ENCODE measurements at regions not wholly inside any gene's neighbourhood (a gene's known extent, or its start where the extent isn't known, plus 50 kb on each side); places are given as distances from the start of the nearest gene placed in this dataset.
"Not testable (repeated sequence)": the region's sequence is repeated elsewhere in the genome, so short reads cannot be mapped to it uniquely, and the experiment has no call there.

- no peak for DNase-seq
These were observed 136.2 kb upstream of the NRBF2 start for GRCh38 chr10:62996925-62997324.

- DNase-seq: no peak
These were observed 136.6 kb upstream of the NRBF2 start for GRCh38 chr10:62996516-62996915.

- no peak for DNase-seq
These were observed 140.0 kb upstream of the NRBF2 start for GRCh38 chr10:62993121-62993520.

GRCh38 chr10:62992145-62992721 lies 140.9 kb upstream of the NRBF2 start:
- no peak for DNase-seq

GRCh38 chr10:62990126-62990525 lies 143.0 kb upstream of the NRBF2 start:
- no peak for DNase-seq

GRCh38 chr10:62985807-62986600 lies 147.1 kb upstream of the NRBF2 start:
- no peak for DNase-seq

GRCh38 chr10:62981096-62981495 lies 152.0 kb upstream of the NRBF2 start:
- DNase-seq: no peak

- peak; percentile 24 for DNase-seq
These were observed 152.4 kb upstream of the NRBF2 start for GRCh38 chr10:62980687-62981086.

GRCh38 chr10:62979921-62980320 lies 153.2 kb upstream of the NRBF2 start:
- no peak for DNase-seq

GRCh38 chr10:62978482-62978881 lies 154.6 kb upstream of the NRBF2 start:
- DNase-seq: no peak

- DNase-seq: not testable (repeated sequence)
These were observed 158.3 kb upstream of the NRBF2 start for GRCh38 chr10:62974795-62975194.

GRCh38 chr10:62972103-62972502 lies 155.9 kb upstream of the EGR2 start:
- DNase-seq: no peak

GRCh38 chr10:62964026-62964425 lies 147.9 kb upstream of the EGR2 start:
- no peak for DNase-seq

GRCh38 chr10:62961951-62962523 lies 145.9 kb upstream of the EGR2 start:
- DNase-seq: no peak

- DNase-seq: no peak
These were observed 144.2 kb upstream of the EGR2 start for GRCh38 chr10:62960416-62960815.

- no peak for DNase-seq
These were observed 143.4 kb upstream of the EGR2 start for GRCh38 chr10:62959553-62959952.

- no peak for DNase-seq
These were observed 142.8 kb upstream of the EGR2 start for GRCh38 chr10:62958980-62959379.

- no peak for DNase-seq
These were observed 130.1 kb upstream of the EGR2 start for GRCh38 chr10:62946278-62946677.

- DNase-seq: no peak
These were observed 123.5 kb upstream of the EGR2 start for GRCh38 chr10:62939698-62940097.

GRCh38 chr10:62938672-62939071 lies 122.5 kb upstream of the EGR2 start:
- DNase-seq: no peak

GRCh38 chr10:62937674-62938073 lies 121.5 kb upstream of the EGR2 start:
- no peak for DNase-seq

- no peak for DNase-seq
These were observed 118.9 kb upstream of the EGR2 start for GRCh38 chr10:62935022-62935421.

- DNase-seq: no peak
These were observed 118.1 kb upstream of the EGR2 start for GRCh38 chr10:62934258-62934657.

GRCh38 chr10:62928763-62929162 lies 112.6 kb upstream of the EGR2 start:
- DNase-seq: not testable (repeated sequence)
